OCI-LY7 (cell line): ENCODE measurements at regions not wholly inside any gene's neighbourhood (a gene's known extent, or its start where the extent isn't known, plus 50 kb on each side); places are given as distances from the start of the nearest gene placed in this dataset.

Experiments
- BruUV-seq: library from RNA; stranded (reverse); fragments of 400-500 nt; replicated peaks from 2 replicates; lab custom pipeline; 2021; lab: Mats Ljungman, UMichigan
- CTCF ChIA-PET: fragments of 300-600 bp; sonication (Branson Sonifier 250); formaldehyde crosslinking; loops from one replicate; lab custom pipeline; 2022; ENCODE audit warnings: antibody characterized with exemption; ENCODE audit not compliant: unreplicated experiment; lab: Charles Lee
- POLR2A ChIA-PET: fragments of 300-600 bp; sonication (Branson Sonifier 250); formaldehyde crosslinking; loops from one replicate; lab custom pipeline; 2022; ENCODE audit warnings: antibody characterized with exemption; lab: Charles Lee
- DNase-seq: peaks from one replicate; pipeline ENCODE4 v3.0.0-alpha.2; 2015; ENCODE audit warnings: low spot score
- H2AFZ ChIP-seq: fragments of 200-600 bp; sonication (generic), shearing (Covaris generic); 2 replicates; pipeline ENCODE4 v1.6.1; 2014; ENCODE audit warnings: mild to moderate bottlenecking, antibody characterized with exemption, low read length, moderate library complexity
- H3K27ac ChIP-seq: fragments of 200-600 bp; sonication (generic); 2 replicates; pipeline ENCODE4 v1.5.1; 2014; ENCODE audit warnings: mixed run types, low read depth, mild to moderate bottlenecking, moderate library complexity, low read length, inconsistent platforms; ENCODE audit not compliant: poor library complexity, severe bottlenecking
- H3K36me3 ChIP-seq: fragments of 200-600 bp; sonication (generic); 2 replicates; pipeline ENCODE4 v1.6.1; 2014; ENCODE audit warnings: mild to moderate bottlenecking, antibody characterized with exemption, low read length, moderate library complexity, mixed read lengths; ENCODE audit not compliant: insufficient read depth
- H3K4me1 ChIP-seq: fragments of 200-600 bp; sonication (generic); 2 replicates; pipeline ENCODE4 v1.5.1; 2014; ENCODE audit warnings: mild to moderate bottlenecking, low read length; ENCODE audit not compliant: insufficient read depth, poor library complexity, severe bottlenecking
- H3K4me2 ChIP-seq: fragments of 200-600 bp; sonication (generic); 2 replicates; pipeline ENCODE4 v1.6.1; 2014; ENCODE audit warnings: mild to moderate bottlenecking, low read length
- H3K4me3 ChIP-seq: fragments of 200-600 bp; sonication (generic); 2 replicates; pipeline ENCODE4 v1.5.1; 2014; ENCODE audit warnings: mild to moderate bottlenecking, low read depth, low read length; ENCODE audit not compliant: poor library complexity, severe bottlenecking
- H3K79me2 ChIP-seq: fragments of 200-600 bp; sonication (generic); 2 replicates; pipeline ENCODE4 v1.6.1; 2016; ENCODE audit warnings: low read depth, mild to moderate bottlenecking, low read length, moderate library complexity, mixed read lengths; ENCODE audit not compliant: insufficient read depth
- H3K9me2 ChIP-seq: fragments of 200-600 bp; sonication (generic); 2 replicates; pipeline ENCODE4 v1.6.1; 2016; ENCODE audit warnings: mild to moderate bottlenecking, low read length, mixed read lengths; ENCODE audit not compliant: insufficient read depth
- H3K9me3 ChIP-seq: fragments of 200-600 bp; sonication (generic); 2 replicates; pipeline ENCODE4 v1.6.1; 2014; ENCODE audit warnings: mild to moderate bottlenecking, mixed run types, low read length, mixed read lengths
- H4K20me1 ChIP-seq: fragments of 200-600 bp; sonication (generic); 2 replicates; pipeline ENCODE4 v1.6.1; 2014; ENCODE audit warnings: mild to moderate bottlenecking, antibody characterized with exemption, low read length, moderate library complexity, mixed read lengths; ENCODE audit not compliant: insufficient read depth
- CTCF ChIP-seq: fragments of 200-600 bp; sonication (generic); conservative IDR thresholded peaks from 2 replicates; pipeline ENCODE4 v1.5.1; 2014; ENCODE audit warnings: mild to moderate bottlenecking, antibody characterized with exemption, low read length, moderate library complexity, mixed read lengths
- EZH2phosphoT487 ChIP-seq: fragments of 200-600 bp; sonication (generic); IDR thresholded peaks from 2 replicates; pipeline ENCODE4 v1.6.1; 2018; ENCODE audit warnings: low read depth, borderline replicate concordance, mild to moderate bottlenecking, mixed run types, antibody characterized with exemption, low read length, moderate library complexity, mixed read lengths
- intact Hi-C: fragments of 100-400 bp; cut with micrococcal nuclease; formaldehyde crosslinking; loops from one replicate; pipeline ENCODE4 v1.10.0; 2022; ENCODE audit not compliant: unreplicated experiment

- Histone ChIP-seq H3K79me2 (no peaks in the 10 kb centered on the region), H3K4me1 (no peaks in the 10 kb centered on the region), H3K9me2 (no peaks in the 10 kb centered on the region), H4K20me1 (no peaks in the 10 kb centered on the region), H3K9me3 (no peaks in the 10 kb centered on the region), H3K36me3 (no peaks in the 10 kb centered on the region), H3K27ac (no peak overlapping the region), H3K4me3 (no peak overlapping the region), H3K4me2 (no peak overlapping the region), H2AFZ (no peak overlapping the region)
- ChIA-PET POLR2A (no interaction called here), CTCF (no interaction called here)
- no peak for DNase-seq
- TF ChIP-seq CTCF: no peak
- TF ChIP-seq EZH2phosphoT487: no peak
- intact Hi-C loops: no loop called here
- BruUV-seq: no TSS peak
Measured at GRCh38 chr2:160557903-160558302, 64.3 kb upstream of the RBMS1 start.

- intact Hi-C loops: no loop called here
- no peak overlapping the region for H2AFZ ChIP-seq
- ChIA-PET POLR2A (no interaction called here), CTCF (no interaction called here)
- no peaks in the 10 kb centered on the region for H4K20me1 ChIP-seq
- no peaks in the 10 kb centered on the region for H3K79me2 ChIP-seq
- no TSS peak for BruUV-seq
- no peak overlapping the region for H3K4me2 ChIP-seq
- no peak for DNase-seq
- TF ChIP-seq EZH2phosphoT487 (no peak), CTCF (no peak)
- no peaks in the 10 kb centered on the region for H3K4me1 ChIP-seq
- H3K4me3 ChIP-seq: no peak overlapping the region
- no peak overlapping the region for H3K27ac ChIP-seq
- no peaks in the 10 kb centered on the region for H3K9me3 ChIP-seq
- no peaks in the 10 kb centered on the region for H3K9me2 ChIP-seq
- no peaks in the 10 kb centered on the region for H3K36me3 ChIP-seq
Measured at GRCh38 chr2:160558531-160558930, 64.9 kb upstream of the RBMS1 start.

GRCh38 chr2:160561551-160562295 is 68.1 kb upstream of the RBMS1 start:
- H3K79me2 ChIP-seq: no peaks in the 10 kb centered on the region
- no peak for DNase-seq
- intact Hi-C loops: no loop called here
- no peak overlapping the region for H3K4me3 ChIP-seq
- no peaks in the 10 kb centered on the region for H4K20me1 ChIP-seq
- no peaks in the 10 kb centered on the region for H3K9me2 ChIP-seq
- H2AFZ ChIP-seq: no peak overlapping the region
- H3K9me3 ChIP-seq: no peaks in the 10 kb centered on the region
- no peaks in the 10 kb centered on the region for H3K4me1 ChIP-seq
- TF ChIP-seq EZH2phosphoT487 (no peak), CTCF (no peak)
- no TSS peak for BruUV-seq
- H3K4me2 ChIP-seq: no peak overlapping the region
- no peak overlapping the region for H3K27ac ChIP-seq
- H3K36me3 ChIP-seq: no peaks in the 10 kb centered on the region
- POLR2A ChIA-PET: interaction anchor here (1.0 kb wide), 1 partner anchor 84 kb away, joined by 3 read pairs; no protein-coding TSS in a partner anchor
- CTCF ChIA-PET: no interaction called here
